ENCODE measurements at regions not wholly inside any gene's neighbourhood (a gene's known extent, or its start where the extent isn't known, plus 50 kb on each side); places are given as distances from the start of the nearest gene placed in this dataset.

- H3K36me3 Mint-ChIP-seq (ENCODE audit: insufficient read depth, unreplicated experiment) = no peaks in the 10 kb centered on the region
- no peaks in the 10 kb centered on the region for H3K9me3 ChIP-seq
- intact Hi-C loops (cut with micrococcal nuclease; ENCODE audit: unreplicated experiment) = no loop called here
- no peak for TF ChIP-seq CTCF (IDR thresholded peaks at IDR 0.05; ENCODE audit: insufficient read depth in 1 of 2, low read depth in 1 of 2, low read length in 1 of 2, severe bottlenecking in 1 of 2, unreplicated experiment in 1 of 2)
- H3K27me3 ChIP-seq (replicated peaks; ENCODE audit: control insufficient read depth, insufficient read depth, low read length) = no peaks in the 10 kb centered on the region
- no peaks in the 10 kb centered on the region for H3K4me1 Mint-ChIP-seq (ENCODE audit: low read depth, unreplicated experiment)
- no peak overlapping the region for H3K4me3 Mint-ChIP-seq (ENCODE audit: unreplicated experiment)
- DNase-seq = no peak
- no TSS peak for BruUV-seq (replicated peaks)
- H3K27ac Mint-ChIP-seq (ENCODE audit: unreplicated experiment) = no peak overlapping the region
- CTCF ChIA-PET = no interaction called here
- H3K27me3 Mint-ChIP-seq (ENCODE audit: insufficient read depth, unreplicated experiment) = no peaks in the 10 kb centered on the region
- H3K9me3 Mint-ChIP-seq (ENCODE audit: unreplicated experiment) = no peaks in the 10 kb centered on the region
- POLR2A ChIA-PET = no interaction called here
- no peak overlapping the region for H3K4me3 ChIP-seq (ENCODE audit: low read depth, low read length)
- no peaks in the 10 kb centered on the region for H3K4me1 ChIP-seq
- H3K36me3 ChIP-seq (ENCODE audit: control insufficient read depth, insufficient read depth, low read length) = no peaks in the 10 kb centered on the region
These were observed 2170.5 kb upstream of the PIK3C3 start for GRCh38 chr18:39784541-39784940.

- intact Hi-C loops (cut with micrococcal nuclease; ENCODE audit: unreplicated experiment) = loop anchor here (2.0 kb wide), 1 partner anchor 57 kb away; no protein-coding TSS in a partner anchor
- Mint-ChIP-seq H3K36me3 (ENCODE audit: insufficient read depth, unreplicated experiment) (no peaks in the 10 kb centered on the region), H3K27ac (ENCODE audit: unreplicated experiment) (no peak overlapping the region), H3K9me3 (ENCODE audit: unreplicated experiment) (no peaks in the 10 kb centered on the region), H3K4me3 (ENCODE audit: unreplicated experiment) (no peak overlapping the region), H3K27me3 (ENCODE audit: insufficient read depth, unreplicated experiment) (no peaks in the 10 kb centered on the region), H3K4me1 (ENCODE audit: low read depth, unreplicated experiment) (no peaks in the 10 kb centered on the region)
- POLR2A ChIA-PET = no interaction called here
- no peak for DNase-seq
- H3K9me3 ChIP-seq = no peaks in the 10 kb centered on the region
- H3K27me3 ChIP-seq (replicated peaks; ENCODE audit: control insufficient read depth, insufficient read depth, low read length) = no peaks in the 10 kb centered on the region
- no peaks in the 10 kb centered on the region for H3K4me1 ChIP-seq
- BruUV-seq (replicated peaks) = no TSS peak
- CTCF ChIA-PET = no interaction called here
- H3K4me3 ChIP-seq (ENCODE audit: low read depth, low read length) = no peak overlapping the region
- no peak for TF ChIP-seq CTCF (IDR thresholded peaks at IDR 0.05; ENCODE audit: insufficient read depth in 1 of 2, low read depth in 1 of 2, low read length in 1 of 2, severe bottlenecking in 1 of 2, unreplicated experiment in 1 of 2)
- no peaks in the 10 kb centered on the region; the same call in 1 of the 2 replicates for H3K36me3 ChIP-seq (ENCODE audit: control insufficient read depth, insufficient read depth, low read length)
These were observed 2173.5 kb upstream of the PIK3C3 start for GRCh38 chr18:39781565-39781964.

- no peak overlapping the region for H3K27ac Mint-ChIP-seq (ENCODE audit: unreplicated experiment)
- H3K4me1 ChIP-seq = no peaks in the 10 kb centered on the region
- POLR2A ChIA-PET = no interaction called here
These were observed 2174.3 kb upstream of the PIK3C3 start for GRCh38 chr18:39780774-39781173.

More at GRCh38 chr18:39780774-39781173, 2174.3 kb upstream of the PIK3C3 start:
- Histone ChIP-seq H3K27me3 (replicated peaks; ENCODE audit: control insufficient read depth, insufficient read depth, low read length) (no peaks in the 10 kb centered on the region), H3K4me3 (ENCODE audit: low read depth, low read length) (no peak overlapping the region), H3K9me3 (no peaks in the 10 kb centered on the region), H3K36me3 (ENCODE audit: control insufficient read depth, insufficient read depth, low read length) (no peaks in the 10 kb centered on the region; the same call in 1 of the 2 replicates)
- intact Hi-C loops (cut with micrococcal nuclease; ENCODE audit: unreplicated experiment) = loop anchor here (2.0 kb wide), 1 partner anchor 56 kb away; no protein-coding TSS in a partner anchor
- H3K9me3 Mint-ChIP-seq (ENCODE audit: unreplicated experiment) = no peaks in the 10 kb centered on the region
- no peaks in the 10 kb centered on the region for H3K4me1 Mint-ChIP-seq (ENCODE audit: low read depth, unreplicated experiment)
- H3K4me3 Mint-ChIP-seq (ENCODE audit: unreplicated experiment) = no peak overlapping the region
- no peaks in the 10 kb centered on the region for H3K36me3 Mint-ChIP-seq (ENCODE audit: insufficient read depth, unreplicated experiment)
- no TSS peak for BruUV-seq (replicated peaks)
- no peak for DNase-seq
- CTCF ChIA-PET = no interaction called here
- no peaks in the 10 kb centered on the region for H3K27me3 Mint-ChIP-seq (ENCODE audit: insufficient read depth, unreplicated experiment)
- no peak for TF ChIP-seq CTCF (IDR thresholded peaks at IDR 0.05; ENCODE audit: insufficient read depth in 1 of 2, low read depth in 1 of 2, low read length in 1 of 2, severe bottlenecking in 1 of 2, unreplicated experiment in 1 of 2)

Data from Caco-2 (cell line).